K562 (cell line): ENCODE measurements at regions not wholly inside any gene's neighbourhood (a gene's known extent, or its start where the extent isn't known, plus 50 kb on each side); places are given as distances from the start of the nearest gene placed in this dataset.
"Not testable (repeated sequence)": the region's sequence is repeated elsewhere in the genome, so short reads cannot be mapped to it uniquely, and the experiment has no call there.

Experiments
- ATAC-seq: fragments of 200-7000 bp; cut with Tn5 transposase; 3 replicates; pipeline ENCODE4 v1.9.1; 2020; ENCODE audit warnings: moderate library complexity
- BruUV-seq: library from RNA; stranded (reverse); fragments of 400-500 nt; replicated peaks from 2 replicates; lab custom pipeline; 2021; lab: Mats Ljungman, UMichigan
- CTCF ChIA-PET: fragments of 300-600 bp; formaldehyde crosslinking; extraction: SDS; loops from one replicate; lab custom pipeline; 2021; ENCODE audit warnings: low intra/inter-chr PET ratio; lab: Yijun Ruan, JAX
- POLR2A ChIA-PET: fragments of 300-600, 350-650 bp; sonication (Branson Sonifier 250); formaldehyde crosslinking; extraction: SDS; loops from one replicate; lab custom pipeline; 2021; ENCODE audit warnings: antibody characterized with exemption, inconsistent platforms; lab: Yijun Ruan, JAX
- DNase-seq, 4 experiments: peaks; one replicate each; pipeline versions ENCODE4 v3.0.0 to v3.0.0-alpha.2; 2011 to 2018; ENCODE audit warnings: low spot score in 3 of 4, mixed read lengths in 3 of 4; ENCODE audit errors: extremely low read depth in 1 of 4
- FAIRE-seq: peaks from 2 replicates; lab custom pipeline; 2011; peaks lifted over from hg19 to GRCh38; lab: Jason Lieb, UNC
- H2AFZ ChIP-seq: 2 replicates; pipeline ENCODE4 v1.6.0; 2011; ENCODE audit warnings: low read depth, low read length, control low read depth, inconsistent platforms
- H3K27ac ChIP-seq: fragments of 200-600 bp; 3 replicates; pipeline ENCODE4 v1.8.0; 2011; ENCODE audit warnings: low read depth, mild to moderate bottlenecking, control low read depth, inconsistent platforms, low read length, moderate library complexity, mixed read lengths; ENCODE audit errors: extremely low read depth
- H3K27me3 ChIP-seq, 2 experiments: fragments of 300-600 bp in 1 of 2; 2 replicates in 1 of 2; 3 replicates in 1 of 2; pipeline versions ENCODE4 v1.6.0 to v1.8.0; 2011; ENCODE audit warnings: inconsistent platforms in 2 of 2, low read length in 2 of 2, mild to moderate bottlenecking in 1 of 2, mixed read lengths in 1 of 2, moderate library complexity in 1 of 2; ENCODE audit not compliant: control insufficient read depth in 2 of 2, insufficient read depth in 2 of 2
- H3K36me3 ChIP-seq: fragments of 300-600 bp; 3 replicates; pipeline ENCODE4 v1.8.0; 2011; ENCODE audit warnings: mild to moderate bottlenecking, low read length, inconsistent platforms; ENCODE audit not compliant: control insufficient read depth, insufficient read depth
- H3K4me1 ChIP-seq, 2 experiments: fragments of 200-600 bp in 1 of 2; replicated peaks in 1 of 2; 2 replicates in 1 of 2; 3 replicates in 1 of 2; pipeline versions ENCODE4 v1.5.1 to v1.8.0; 2011; ENCODE audit warnings: inconsistent platforms in 2 of 2, low read length in 2 of 2, mild to moderate bottlenecking in 1 of 2, mixed read lengths in 1 of 2, moderate library complexity in 1 of 2; ENCODE audit not compliant: control insufficient read depth in 2 of 2, insufficient read depth in 2 of 2
- H3K4me2 ChIP-seq: 2 replicates; pipeline ENCODE4 v1.6.1; 2011; ENCODE audit warnings: low read length, control low read depth, inconsistent platforms, mixed read lengths; ENCODE audit not compliant: insufficient read depth
- H3K4me3 ChIP-seq: fragments of 200-600 bp; sonication (generic), shearing (Covaris generic); 2 replicates; pipeline ENCODE4 v1.5.1; 2016; ENCODE audit warnings: control low read depth, inconsistent platforms
- H3K79me2 ChIP-seq: fragments of 200-600 bp; 3 replicates; pipeline ENCODE4 v1.8.0; 2011; ENCODE audit warnings: low read length, inconsistent platforms; ENCODE audit not compliant: control insufficient read depth, insufficient read depth
- H3K9ac ChIP-seq, 2 experiments: 2 replicates each; pipeline versions ENCODE4 v1.6.0 to v1.6.1; 2011; ENCODE audit warnings: low read depth in 2 of 2, low read length in 2 of 2, control low read depth in 1 of 2, inconsistent platforms in 1 of 2, mild to moderate bottlenecking in 1 of 2, mixed read lengths in 1 of 2; ENCODE audit not compliant: insufficient read depth in 1 of 2
- H3K9me1 ChIP-seq: one replicate; pipeline ENCODE4 v1.6.0; 2011; ENCODE audit warnings: inconsistent platforms, mild to moderate bottlenecking, low read length, moderate library complexity; ENCODE audit not compliant: control insufficient read depth, insufficient read depth
- H3K9me3 ChIP-seq: replicated peaks from 2 replicates; pipeline ENCODE4 v1.5.1; 2011; ENCODE audit warnings: low read depth, low read length, inconsistent platforms; ENCODE audit not compliant: control insufficient read depth, insufficient read depth
- H4K20me1 ChIP-seq: replicated peaks from 2 replicates; pipeline ENCODE4 v1.6.1; 2011; ENCODE audit warnings: low read length, inconsistent platforms, mixed read lengths; ENCODE audit not compliant: control insufficient read depth, insufficient read depth
- CBX8 ChIP-seq: fragments of 200-600 bp; sonication (generic); IDR thresholded peaks from 2 replicates; pipeline ENCODE4 v1.6.1; 2012; ENCODE audit warnings: borderline replicate concordance, mixed run types, low read depth, mild to moderate bottlenecking, moderate library complexity, mixed read lengths, low read length, control low read depth, inconsistent platforms; ENCODE audit not compliant: poor library complexity, severe bottlenecking; ENCODE audit errors: extremely low read depth
- FOXJ3 ChIP-seq: sonication (generic); formaldehyde crosslinking; IDR thresholded peaks from 2 replicates; pipeline ENCODE4 v1.4.0; 2020; ENCODE audit warnings: mild to moderate bottlenecking, missing genetic modification reagents
- KDM4B ChIP-seq, 2 experiments: fragments of 450-650 bp in 1 of 2; sonication (generic) in 1 of 2; IDR thresholded peaks; 2 replicates each; pipeline ENCODE4 v1.6.1; 2016 to 2017; ENCODE audit warnings: borderline replicate concordance in 2 of 2, antibody characterized with exemption in 1 of 2, low read depth in 1 of 2, mild to moderate bottlenecking in 1 of 2
- MCM3 ChIP-seq: fragments of 450-650 bp; IDR thresholded peaks from 2 replicates; pipeline ENCODE4 v1.6.1; 2016
- PHF21A ChIP-seq: fragments of 450-650 bp; IDR thresholded peaks from 2 replicates; pipeline ENCODE4 v1.6.1; 2017; ENCODE audit warnings: low read depth, borderline replicate concordance
- RCOR1 ChIP-seq, 2 experiments: IDR thresholded peaks; 2 replicates each; pipeline ENCODE4 v1.6.1; 2012; ENCODE audit warnings: low read depth in 2 of 2, low read length in 2 of 2, borderline replicate concordance in 1 of 2, improper control_type of control experiment in 1 of 2
- RFX7 ChIP-seq: fragments of 250-450 bp; sonication (Bioruptor Pico); IDR thresholded peaks from 2 replicates; pipeline ENCODE4 v1.5.1; 2021; ENCODE audit warnings: mild to moderate bottlenecking
- SFPQ ChIP-seq: fragments of 200-400 bp; formaldehyde crosslinking; IDR thresholded peaks from 2 replicates; pipeline ENCODE4 v1.6.1; 2017; ENCODE audit warnings: mild to moderate bottlenecking, low read depth, low read length, moderate library complexity
- TAF9B ChIP-seq: fragments of 450-650 bp; IDR thresholded peaks from 2 replicates; pipeline ENCODE4 v1.6.1; 2018; ENCODE audit warnings: mild to moderate bottlenecking; ENCODE audit not compliant: partially characterized antibody
- ZNF445 ChIP-seq: fragments of 250-450 bp; sonication (Bioruptor Pico); IDR thresholded peaks from 2 replicates; pipeline ENCODE4 v1.4.0; 2020; ENCODE audit warnings: low read depth, mild to moderate bottlenecking, moderate library complexity
- ZNF740 ChIP-seq, 3 experiments: fragments of 200-800 bp in 1 of 3; sonication (Bioruptor generic) in 1 of 3; sonication (generic) in 1 of 3; formaldehyde crosslinking in 1 of 3; IDR thresholded peaks; 2 replicates each; pipeline versions ENCODE4 v1.6.1 to v1.8.0; 2016 to 2022; ENCODE audit warnings: mild to moderate bottlenecking in 2 of 3, missing compliant biosample characterization in 2 of 3, missing genetic modification characterization in 2 of 3, missing genetic modification reagents in 1 of 3
- WGBS: fragments of 100-300 bp; shearing (Covaris generic); methylation state at CpG from one replicate; pipeline ENCODE4 v1.1.6; 2016; ENCODE audit warnings: low coverage, mixed read lengths; ENCODE audit not compliant: insufficient coverage; ENCODE audit errors: missing lambda C conversion rate; 5-methylcytosine and 5-hydroxymethylcytosine counted together
- in situ Hi-C: fragments of 300-500 bp; cut with MboI; formaldehyde crosslinking; loops from 4 replicates; pipeline ENCODE4 v1.15.0; 2018; ENCODE audit warnings: inconsistent platforms, mixed read lengths
- intact Hi-C: fragments of 100-400 bp; cut with micrococcal nuclease; formaldehyde crosslinking; loops from 2 replicates; pipeline ENCODE4 v1.14.2; 2022

GRCh38 chr1:60251426-60251825 is 177.9 kb upstream of the C1orf87 start:
- ChIA-PET POLR2A (no interaction called here), CTCF (no interaction called here)
- Histone ChIP-seq H3K4me3 (no peak overlapping the region), H3K27me3 (no peaks in the 10 kb centered on the region), H3K9ac (no peak overlapping the region), H3K4me2 (no peak overlapping the region), H3K9me3 (no peaks in the 10 kb centered on the region), H3K79me2 (no peaks in the 10 kb centered on the region), H3K27ac (no peak overlapping the region), H3K36me3 (no peaks in the 10 kb centered on the region), H2AFZ (no peak overlapping the region), H3K4me1 (no peaks in the 10 kb centered on the region; a peak in 2 of 5 replicates), H4K20me1 (no peaks in the 10 kb centered on the region), H3K9me1 (no peaks in the 10 kb centered on the region)
- DNase-seq (no peak), ATAC-seq (no peak), FAIRE-seq (no peak)
- BruUV-seq = no TSS peak
- intact Hi-C loops = no loop called here
- TF ChIP-seq ZNF445 (CRISPR knock-in tag) (no peak), SFPQ (no peak), PHF21A (no peak), MCM3 (no peak), CBX8 (no peak), TAF9B (no peak), ZNF740 (CRISPR knock-in tag; IDR thresholded peaks at IDR 0.05) (no peak), ZNF740 (tag; IDR thresholded peaks at IDR 0.05) (no peak), RFX7 (CRISPR knock-in tag) (no peak), KDM4B (IDR thresholded peaks at IDR 0.05; ENCODE audit: borderline replicate concordance in 2 of 2, low read depth in 1 of 2) (no peak), FOXJ3 (CRISPR knock-in tag) (no peak), RCOR1 (IDR thresholded peaks at IDR 0.05; ENCODE audit: borderline replicate concordance in 1 of 2, low read depth in 2 of 2, low read length in 2 of 2) (no peak)
- 0% methylated on average over 2 of the region's 2 CpGs for WGBS
- in situ Hi-C loops = no loop called here

- POLR2A ChIA-PET, DNase-seq, H4K20me1 ChIP-seq, FAIRE-seq, H2AFZ ChIP-seq, H3K4me2 ChIP-seq, BruUV-seq, ATAC-seq, H3K9me1 ChIP-seq, intact Hi-C loops, H3K4me1 ChIP-seq, in situ Hi-C loops, H3K27me3 ChIP-seq, H3K4me3 ChIP-seq, CTCF ChIA-PET, H3K27ac ChIP-seq, H3K9me3 ChIP-seq, H3K36me3 ChIP-seq, H3K9ac ChIP-seq, H3K79me2 ChIP-seq: not testable (repeated sequence)
- 0% methylated on average over 1 of the region's 1 CpG for WGBS
These were observed 173.9 kb upstream of the C1orf87 start for GRCh38 chr1:60247467-60247866.
